ENCODE measurements at regions not wholly inside any gene's neighbourhood (a gene's known extent, or its start where the extent isn't known, plus 50 kb on each side); places are given as distances from the start of the nearest gene placed in this dataset.
"Not testable (repeated sequence)": the region's sequence is repeated elsewhere in the genome, so short reads cannot be mapped to it uniquely, and the experiment has no call there.

DNA sequence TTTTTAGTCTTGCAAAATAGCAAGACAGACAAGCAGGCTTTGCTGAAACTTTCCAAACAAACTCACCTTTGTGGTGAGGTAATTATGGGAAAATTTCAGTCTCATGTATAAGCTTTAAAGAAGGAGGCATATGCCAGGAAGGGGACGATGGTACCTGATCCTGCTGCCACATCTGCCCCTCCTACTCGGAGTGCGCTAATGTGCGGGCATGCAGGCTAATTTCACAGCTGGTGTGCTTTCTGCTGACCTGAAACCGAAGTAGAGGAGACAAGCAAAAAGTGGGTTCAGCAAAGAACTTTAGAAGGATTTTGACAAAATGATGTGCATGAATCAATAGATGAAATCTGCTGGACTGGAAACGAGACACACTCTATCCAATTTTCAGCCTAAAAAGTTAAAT is 117.1 kb upstream of the IRX4 start:
- DNase-seq, result no peak

GRCh38 chr5:1998716-1999317 is 116.1 kb upstream of the IRX4 start:
- no peak for DNase-seq

DNA sequence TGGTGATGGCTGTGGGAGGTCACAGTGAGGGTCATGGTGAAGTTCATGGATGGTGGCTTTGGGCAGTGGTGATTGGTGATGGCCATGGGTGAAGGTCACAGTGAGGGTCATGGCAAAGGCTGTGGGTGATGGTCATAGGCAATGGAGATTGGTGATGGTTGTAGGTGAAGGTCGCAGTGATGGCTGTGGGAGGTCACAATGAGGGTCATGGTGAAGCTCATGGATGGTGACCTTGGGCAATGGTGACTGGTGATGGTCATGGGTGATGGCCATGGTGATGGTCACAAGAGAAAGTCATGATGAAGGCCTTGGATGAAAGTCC is 115.6 kb upstream of the IRX4 start:
- no peak for DNase-seq

DNA sequence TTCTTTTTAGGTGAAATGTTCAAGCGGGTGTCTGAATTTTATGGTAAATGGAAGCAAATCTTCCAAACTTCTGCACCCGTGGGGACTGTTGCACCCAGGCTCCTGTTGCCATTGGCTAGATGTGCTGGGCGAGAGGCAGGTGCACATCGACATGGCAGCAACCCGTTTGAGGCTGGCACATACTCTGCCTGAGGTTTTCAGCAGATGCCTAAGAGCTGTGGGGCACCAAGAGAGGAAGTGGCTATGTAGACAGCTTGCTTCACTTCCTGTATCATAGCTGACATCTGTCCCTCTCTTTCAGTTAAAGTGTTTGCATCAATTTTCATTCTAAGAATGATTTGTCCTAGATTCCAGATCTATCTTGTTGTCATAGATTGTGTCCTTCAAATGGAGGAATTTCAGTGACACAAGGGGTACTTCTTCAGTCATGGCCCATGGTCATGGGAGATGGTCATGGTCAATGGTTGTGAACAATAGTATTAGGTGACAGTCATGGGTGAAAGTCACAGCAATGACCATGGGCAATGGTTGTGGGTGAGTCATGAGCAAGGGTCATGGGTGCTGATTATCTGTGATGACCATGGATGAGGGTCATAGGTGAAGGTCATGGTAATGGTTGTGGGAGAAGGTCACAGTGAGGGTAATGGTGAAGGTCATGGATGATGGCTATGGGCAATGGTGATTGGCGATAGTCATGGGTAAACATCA is 115.1 kb upstream of the IRX4 start:
- DNase-seq, result no peak

DNA sequence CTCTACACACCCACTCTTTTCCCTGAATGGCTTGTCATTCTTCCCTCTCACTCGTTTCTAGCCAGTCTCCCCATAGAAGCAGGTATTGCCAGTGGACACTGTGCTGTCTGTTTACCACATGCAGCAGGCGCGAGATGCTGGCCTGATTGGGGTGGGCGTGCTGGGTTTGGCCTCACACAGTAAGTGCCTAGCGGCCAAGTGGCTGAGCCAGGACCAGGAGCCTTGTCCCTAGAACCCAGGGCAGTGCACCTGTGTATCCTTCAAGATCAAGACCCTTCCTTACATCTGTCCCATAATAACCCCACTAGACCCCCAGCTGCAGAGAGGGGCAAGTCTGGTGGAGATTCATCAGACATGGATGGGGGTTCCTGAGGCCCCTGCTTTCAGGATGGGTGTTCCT is 112.8 kb upstream of the IRX4 start:
- DNase-seq, result no peak

GRCh38 chr5:1987471-1987870 is 104.7 kb upstream of the IRX4 start:
- no peak for DNase-seq

DNA sequence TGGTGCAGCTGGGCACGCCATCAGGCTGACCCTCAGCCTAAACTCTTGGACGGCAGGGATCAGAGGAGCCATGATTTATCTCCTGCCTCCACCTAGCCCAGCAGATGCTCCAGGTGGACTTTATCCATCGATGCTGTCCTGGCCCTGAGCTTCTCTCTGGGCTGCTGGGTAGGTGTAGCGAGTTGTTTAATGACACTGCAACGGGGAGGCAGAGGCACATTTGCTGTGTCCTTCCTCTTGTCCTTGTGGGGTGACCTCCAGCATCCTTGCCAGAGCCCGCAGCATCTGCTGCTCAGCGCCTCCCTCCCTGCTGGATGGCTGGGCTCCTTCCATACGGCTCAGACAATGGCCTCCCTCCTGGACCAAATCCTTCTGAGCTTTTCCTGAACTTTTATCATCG is 103.1 kb upstream of the IRX4 start:
- no peak for DNase-seq

GRCh38 chr5:1983919-1984695 is 101.4 kb upstream of the IRX4 start:
- no peak for DNase-seq

DNA sequence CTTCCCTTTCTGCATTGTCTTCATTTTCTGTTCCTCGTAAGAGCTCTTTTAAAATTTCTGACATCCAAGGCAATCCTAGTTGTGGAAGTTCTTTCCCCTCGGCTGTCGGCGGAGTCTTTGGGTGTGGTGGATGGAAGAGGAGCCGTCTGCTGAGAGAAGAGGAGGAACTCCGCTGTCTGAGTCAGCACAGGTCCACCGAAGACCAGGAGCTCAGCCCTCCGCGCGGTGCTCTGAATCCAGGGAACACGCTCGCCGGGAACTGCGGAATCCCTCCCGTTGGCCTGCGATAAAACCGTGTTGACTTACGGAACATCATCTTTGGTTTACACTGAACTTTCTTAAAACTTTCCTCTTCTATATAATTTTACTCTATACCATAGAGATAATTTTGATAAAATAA is 100.7 kb upstream of the IRX4 start:
- DNase-seq, result no peak

DNA sequence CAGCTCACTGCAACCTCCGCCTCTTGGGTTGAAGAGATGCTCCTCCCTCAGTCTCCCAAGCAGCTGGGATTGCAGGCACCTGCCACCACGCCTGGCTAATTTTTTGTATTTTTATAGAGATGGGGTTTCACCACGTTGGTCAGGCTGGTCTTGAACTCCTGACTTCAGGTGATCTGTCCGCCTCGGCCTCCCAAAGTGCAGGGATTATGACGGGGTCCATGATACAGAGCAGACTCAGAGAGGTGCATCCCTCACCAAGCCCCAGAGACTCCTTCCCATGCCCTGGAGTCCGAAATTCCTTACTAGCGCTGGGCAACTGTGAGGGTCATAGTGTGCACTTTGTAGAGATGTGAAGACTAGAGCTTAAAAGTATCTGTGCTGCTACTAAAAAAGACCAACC is 99.8 kb upstream of the IRX4 start:
- DNase-seq, result not testable (repeated sequence)

DNA sequence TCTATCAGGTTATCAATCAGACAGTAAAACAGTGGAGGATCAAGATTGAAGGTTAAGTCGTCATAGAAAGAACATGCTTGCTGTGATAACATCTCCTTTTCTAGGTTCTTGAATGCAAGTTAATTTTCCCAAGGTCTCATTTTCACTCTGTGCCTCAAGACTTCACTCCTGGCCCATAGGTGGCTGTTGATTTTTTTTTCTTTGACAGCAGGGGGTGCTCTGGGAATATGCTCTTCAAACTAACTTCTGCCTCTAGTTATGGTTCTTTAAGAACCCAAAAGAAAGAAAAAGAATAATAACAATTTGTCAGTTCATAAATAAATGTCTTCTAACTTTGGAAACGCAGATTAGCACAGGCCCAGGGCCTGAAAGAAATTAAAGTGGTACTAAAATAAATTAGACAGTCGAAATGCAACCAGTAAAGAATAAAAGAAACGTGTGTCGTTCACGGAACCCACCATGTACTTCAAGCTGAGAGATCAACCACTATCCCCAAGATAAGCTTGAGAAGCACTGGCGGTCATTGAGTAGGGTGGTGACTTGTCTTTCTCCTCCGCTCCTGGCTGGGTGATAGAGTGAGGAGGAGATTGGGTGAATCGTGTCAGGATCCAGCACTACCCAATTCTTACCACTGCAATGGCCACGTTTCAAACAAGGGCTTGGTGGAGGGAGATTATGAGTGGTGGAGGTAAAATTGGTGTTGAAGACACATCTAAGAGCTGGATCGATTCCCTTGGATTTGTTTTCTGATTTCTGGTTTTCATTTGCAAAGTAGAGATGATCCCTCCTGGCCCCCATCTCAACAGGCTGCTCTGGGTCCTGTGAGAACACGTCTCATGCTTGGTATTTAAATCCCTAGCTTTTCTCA is 93.4 kb upstream of the IRX4 start:
- no peak for DNase-seq

DNA sequence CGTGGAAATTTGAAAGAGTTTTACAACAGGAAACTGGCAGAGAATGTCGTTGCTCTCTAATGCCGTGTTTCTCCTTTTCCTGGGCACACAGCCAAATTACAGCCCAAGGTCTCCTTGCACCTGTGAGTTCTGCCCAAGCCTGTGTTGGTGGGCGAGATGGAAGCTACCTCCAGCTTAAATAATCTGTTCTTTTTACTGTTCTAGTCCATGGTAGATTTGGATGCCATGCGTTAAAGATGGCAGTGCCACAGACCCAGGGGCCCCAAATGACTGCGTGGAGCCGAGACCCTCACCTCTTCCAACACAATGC is 92.6 kb upstream of the IRX4 start:
- DNase-seq, result no peak

- DNase-seq, result no peak
Measured at GRCh38 chr5:1974501-1975405, 92.0 kb upstream of the IRX4 start.

DNA sequence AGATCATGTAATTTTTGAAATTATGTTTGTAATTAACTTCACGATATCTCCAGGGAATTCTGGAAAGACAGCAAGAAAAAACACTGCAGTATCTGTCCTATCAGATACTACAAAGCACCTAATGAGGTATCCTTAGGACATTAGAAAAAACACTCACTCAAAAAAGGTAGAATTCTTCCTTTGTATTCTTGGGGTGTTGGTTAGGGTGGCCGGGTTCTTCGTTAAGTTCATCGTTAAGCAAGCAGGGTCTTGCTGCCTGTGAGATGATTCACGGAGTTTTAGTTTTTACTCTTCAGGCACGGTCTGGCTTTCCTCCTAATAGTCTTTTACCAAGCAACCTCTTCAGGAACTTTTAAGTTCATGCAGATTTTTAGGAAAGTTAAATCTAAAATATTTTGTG is 91.4 kb upstream of the IRX4 start:
- no peak for DNase-seq

GRCh38 chr5:1973391-1974013 is 90.8 kb upstream of the IRX4 start:
- no peak for DNase-seq

GRCh38 chr5:1971944-1972343 is 89.2 kb upstream of the IRX4 start:
- DNase-seq, result no peak

DNA sequence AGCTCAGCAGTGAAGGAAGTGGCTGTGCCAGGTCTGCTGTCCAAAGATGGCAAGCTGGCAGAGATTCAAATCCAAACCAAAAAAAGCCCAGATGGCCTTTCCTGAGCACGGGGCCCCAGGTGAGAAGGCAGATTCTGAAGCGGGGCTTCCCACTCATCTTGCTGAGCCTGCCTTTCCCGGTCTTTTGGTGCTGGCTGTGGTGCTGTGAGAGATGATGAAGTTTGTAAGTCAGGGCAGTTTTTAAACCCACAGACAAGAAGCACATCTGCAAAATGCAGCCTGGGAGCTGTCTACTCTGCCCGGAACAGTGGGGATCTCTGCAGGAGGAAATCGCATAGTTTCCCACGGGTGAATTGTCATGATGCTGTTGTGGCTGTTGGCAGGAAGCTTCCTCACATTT is 85.0 kb upstream of the IRX4 start:
- no peak for DNase-seq

GRCh38 chr5:1966461-1966860 is 83.7 kb upstream of the IRX4 start:
- no peak for DNase-seq

DNA sequence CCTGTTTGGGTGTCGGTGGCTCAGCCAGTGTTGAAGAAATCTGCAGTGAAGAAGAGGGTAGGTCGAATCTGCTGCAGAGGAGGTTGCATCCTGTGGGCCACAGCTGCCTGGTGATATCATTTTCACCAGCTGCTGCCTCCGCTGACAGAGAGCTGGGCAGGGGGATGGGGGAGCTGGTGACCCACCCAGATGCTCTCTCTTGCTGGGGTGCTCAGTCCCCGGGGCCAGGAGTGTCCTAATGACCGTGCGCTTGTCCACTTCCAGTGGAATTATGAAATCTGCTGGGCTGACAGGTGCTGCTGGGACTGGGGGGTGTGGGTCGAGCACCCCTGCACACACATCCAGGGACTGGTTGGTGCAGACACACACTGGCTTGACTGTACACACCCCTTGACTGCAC is 83.2 kb upstream of the IRX4 start:
- no peak for DNase-seq

DNA sequence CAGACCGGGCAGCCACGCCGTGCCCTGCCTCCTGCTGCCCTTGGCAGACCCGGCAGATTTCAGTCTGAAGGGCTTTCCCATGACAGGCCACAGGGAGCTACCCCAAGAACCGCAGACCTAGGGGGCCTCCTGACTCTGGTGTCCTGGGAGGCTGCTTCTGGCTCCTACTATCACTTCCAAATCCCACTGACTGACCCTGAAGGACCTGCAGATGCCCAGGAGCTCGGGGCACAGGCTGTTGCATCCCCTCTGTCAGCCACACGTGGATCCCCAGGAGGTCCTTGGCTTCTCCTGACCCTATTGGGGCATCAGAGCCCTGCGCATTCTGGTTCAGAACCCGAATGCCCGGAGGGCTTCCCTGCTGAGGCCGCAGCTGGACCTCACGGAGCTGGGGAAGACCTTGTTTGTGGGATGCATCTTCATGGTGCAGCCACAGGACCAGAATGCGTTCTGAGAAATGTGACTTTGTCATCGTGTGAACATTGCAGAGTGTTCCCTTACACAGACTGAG is 81.3 kb upstream of the IRX4 start:
- no peak for DNase-seq

GRCh38 chr5:1963358-1963757 is 80.6 kb upstream of the IRX4 start:
- no peak for DNase-seq

All from NCI-H510A (cell line).